Adrenal gland (tissue), 9 donors: ENCODE measurements at regions not wholly inside any gene's neighbourhood (a gene's known extent, or its start where the extent isn't known, plus 50 kb on each side); places are given as distances from the start of the nearest gene placed in this dataset.

Experiments used
- DNase-seq, 7 donors: peaks; one replicate each; pipeline ENCODE4 v3.0.0-alpha.2; 2019 to 2020
- H3K27ac ChIP-seq, 5 donors: fragments of 200-600 bp; sonication (generic) in 4 of 5; 1 replicate in 3 of 5; 2 replicates in 2 of 5; pipeline versions ENCODE4 v1.5.1 to v1.8.0; 2016 to 2020; ENCODE audit warnings: mild to moderate bottlenecking in 1 of 5
- H3K27me3 ChIP-seq: fragments of 200-600 bp; 2 replicates; pipeline ENCODE4 v1.8.0; 2021
- H3K36me3 ChIP-seq, 2 donors: fragments of 200-600 bp; replicated peaks in 1 of 2; 1 replicate in 1 of 2; 2 replicates in 1 of 2; pipeline versions ENCODE4 v1.5.1 to v1.8.0; 2018 to 2022
- H3K4me1 ChIP-seq, 2 donors: fragments of 200-600 bp; replicated peaks in 1 of 2; 1 replicate in 1 of 2; 2 replicates in 1 of 2; pipeline versions ENCODE4 v1.5.1 to v1.8.0; 2018 to 2021
- H3K4me3 ChIP-seq, 4 donors: fragments of 200-600 bp; sonication (generic) in 3 of 4; one replicate each; pipeline ENCODE4 v1.5.1; 2016 to 2018
- H3K9me3 ChIP-seq, 3 donors: fragments of 200-600 bp; sonication (generic) in 1 of 3; replicated peaks in 1 of 3; 1 replicate in 2 of 3; 2 replicates in 1 of 3; pipeline versions ENCODE4 v1.5.1 to v1.8.0; 2016 to 2021
- POLR2A ChIP-seq, 2 donors: fragments of 450-650 bp; IDR thresholded peaks; one replicate each; pipeline ENCODE4 v1.6.1; 2017; ENCODE audit warnings: antibody characterized with exemption in 2 of 2, mild to moderate bottlenecking in 2 of 2, moderate library complexity in 1 of 2
- WGBS, 4 donors: extraction: QIAGEN DNeasy Blood & Tissue Kit in 2 of 4; methylation state at CpG; one replicate each; pipeline versions ENCODE4 v1.1.5 to v1.1.7; 2013 to 2017; 5-methylcytosine and 5-hydroxymethylcytosine counted together
- intact Hi-C, 2 donors: fragments of 100-400 bp; cut with DNase I; formaldehyde crosslinking; loops; one replicate each; pipeline versions ENCODE4 v1.14.1 to v1.15.0; 2022 to 2023
- TF ChIP-seq, protein P1 (sequence below), 6 experiments: fragments of 450-650 bp in 4 of 6; fragments of 200-600 bp in 2 of 6; sonication (generic) in 1 of 6; IDR thresholded peaks; 1 replicate in 5 of 6; 2 replicates in 1 of 6; pipeline versions ENCODE4 v1.5.1 to v1.8.0; 2016 to 2021; ENCODE audit warnings: antibody characterized with exemption in 6 of 6, mild to moderate bottlenecking in 2 of 6, moderate library complexity in 1 of 6
- donor health status: healthy with polysubstance abuse.
- donor health status: Bipolar disorder and iron deficiency.
- donor health status: DM: yes; HTN: yes; CAD: no.
- donor health status: DM: no; HTN: no; CAD: no.
- donor health status: DM: no; HTN: no; CAD: no.

DNA sequence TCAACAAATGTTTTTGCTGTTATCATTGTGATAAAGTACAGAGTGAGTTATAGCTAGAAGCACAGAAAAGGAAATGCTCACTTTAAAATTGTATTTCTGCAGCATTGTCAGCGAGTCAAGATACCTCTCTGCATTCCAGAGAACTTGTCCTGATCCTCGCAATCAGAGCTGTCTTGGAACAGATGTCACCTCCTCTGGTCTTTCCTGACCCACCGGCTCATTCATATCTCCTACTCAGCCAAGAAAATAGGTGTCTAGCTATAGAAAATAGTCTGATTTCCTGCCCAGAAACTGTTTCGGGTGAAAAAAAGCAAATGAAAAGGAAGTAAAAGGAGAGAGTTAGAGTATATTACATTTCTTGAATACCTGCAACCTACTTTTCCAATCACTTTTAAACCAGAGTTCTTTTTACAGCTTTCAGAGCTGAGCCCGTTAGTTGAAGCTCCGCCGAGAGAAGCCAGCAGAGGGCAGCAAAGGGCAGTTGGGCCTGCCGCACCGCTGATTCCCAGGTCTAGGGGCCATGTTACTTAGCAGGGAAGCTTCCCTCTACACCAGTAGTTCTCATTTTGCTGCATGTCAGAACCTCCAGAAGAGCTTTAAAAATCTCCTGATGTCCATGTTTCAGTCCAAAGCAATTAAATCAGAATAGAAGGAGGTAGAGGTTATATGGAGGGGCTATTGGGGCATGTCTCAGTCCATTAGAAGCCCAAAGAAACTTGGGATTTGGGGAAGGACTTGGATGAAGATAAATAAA lies 185.7 kb upstream of the THRB start:
- no peaks in the 10 kb centered on the region for H3K36me3 ChIP-seq
- intact Hi-C loops, result no loop called here
- no peaks in the 10 kb centered on the region for H3K27me3 ChIP-seq
- no peak overlapping the region for H3K27ac ChIP-seq
- TF ChIP-seq, protein P1, sequence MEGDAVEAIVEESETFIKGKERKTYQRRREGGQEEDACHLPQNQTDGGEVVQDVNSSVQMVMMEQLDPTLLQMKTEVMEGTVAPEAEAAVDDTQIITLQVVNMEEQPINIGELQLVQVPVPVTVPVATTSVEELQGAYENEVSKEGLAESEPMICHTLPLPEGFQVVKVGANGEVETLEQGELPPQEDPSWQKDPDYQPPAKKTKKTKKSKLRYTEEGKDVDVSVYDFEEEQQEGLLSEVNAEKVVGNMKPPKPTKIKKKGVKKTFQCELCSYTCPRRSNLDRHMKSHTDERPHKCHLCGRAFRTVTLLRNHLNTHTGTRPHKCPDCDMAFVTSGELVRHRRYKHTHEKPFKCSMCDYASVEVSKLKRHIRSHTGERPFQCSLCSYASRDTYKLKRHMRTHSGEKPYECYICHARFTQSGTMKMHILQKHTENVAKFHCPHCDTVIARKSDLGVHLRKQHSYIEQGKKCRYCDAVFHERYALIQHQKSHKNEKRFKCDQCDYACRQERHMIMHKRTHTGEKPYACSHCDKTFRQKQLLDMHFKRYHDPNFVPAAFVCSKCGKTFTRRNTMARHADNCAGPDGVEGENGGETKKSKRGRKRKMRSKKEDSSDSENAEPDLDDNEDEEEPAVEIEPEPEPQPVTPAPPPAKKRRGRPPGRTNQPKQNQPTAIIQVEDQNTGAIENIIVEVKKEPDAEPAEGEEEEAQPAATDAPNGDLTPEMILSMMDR (IDR thresholded peaks at IDR 0.05), result peak; percentile 50 to 85 (median 60)
- TF ChIP-seq POLR2A (IDR thresholded peaks at IDR 0.05), result no peak
- 24 to 28% (median 26%) methylated on average over 9 of the region's 9 CpGs for WGBS, 4 donors
- H3K4me1 ChIP-seq, result no peaks in the 10 kb centered on the region
- no peaks in the 10 kb centered on the region for H3K9me3 ChIP-seq
- peak; percentile 46 to 83 (median 72) for DNase-seq
- no peak overlapping the region for H3K4me3 ChIP-seq

DNA sequence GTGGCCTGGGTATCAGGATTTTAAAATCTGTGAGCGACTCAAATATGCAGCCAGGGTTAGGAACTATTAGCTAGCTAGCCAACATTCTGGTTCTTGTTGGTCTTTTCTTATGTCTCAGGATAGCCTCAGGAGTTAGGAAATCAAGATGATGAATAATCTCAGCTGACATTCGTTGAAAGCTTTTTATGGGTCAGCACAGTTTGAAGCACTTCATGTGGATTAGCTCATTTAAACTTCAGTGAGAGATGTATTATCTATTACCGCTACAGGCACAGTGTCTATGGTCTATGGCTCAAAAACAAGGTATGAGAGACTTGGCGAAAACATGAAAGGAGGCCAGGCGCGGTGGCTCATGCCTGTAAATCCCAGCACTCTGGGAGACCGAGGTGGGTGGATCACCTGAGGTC lies 187.5 kb upstream of the THRB start:
- no peak overlapping the region for H3K27ac ChIP-seq
- intact Hi-C loops, result no loop called here
- no peaks in the 10 kb centered on the region for H3K4me1 ChIP-seq
- no peak for DNase-seq
- H3K4me3 ChIP-seq, result no peak overlapping the region
- TF ChIP-seq, protein P1 (IDR thresholded peaks at IDR 0.05), result no peak
- no peak for TF ChIP-seq POLR2A (IDR thresholded peaks at IDR 0.05)
- no peaks in the 10 kb centered on the region for H3K36me3 ChIP-seq
- H3K9me3 ChIP-seq, result no peaks in the 10 kb centered on the region
- 91 to 94% (median 93%) methylated on average over 7 of the region's 7 CpGs for WGBS, 4 donors
- no peaks in the 10 kb centered on the region for H3K27me3 ChIP-seq

DNA sequence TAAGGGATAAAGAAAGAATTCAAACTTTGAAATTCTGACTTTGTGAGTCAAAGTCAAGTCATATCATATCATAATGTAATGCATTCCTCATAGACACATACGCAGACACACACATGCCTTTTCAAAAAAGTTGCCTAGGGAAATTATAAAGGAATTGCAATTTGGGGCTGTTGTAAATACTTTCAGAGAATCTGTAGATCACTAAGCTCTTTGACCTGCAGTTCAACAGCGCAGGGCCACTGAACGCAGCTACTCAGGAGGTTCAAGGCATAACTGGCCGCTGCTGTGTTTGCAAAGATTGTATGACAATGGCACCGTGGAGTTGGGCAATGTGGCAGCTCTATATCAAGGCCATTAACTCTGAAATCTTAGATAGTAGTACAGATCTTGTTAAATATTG lies 188.4 kb upstream of the THRB start:
- H3K27me3 ChIP-seq, result no peaks in the 10 kb centered on the region
- no peak overlapping the region for H3K4me3 ChIP-seq
- no peaks in the 10 kb centered on the region for H3K36me3 ChIP-seq
- no peaks in the 10 kb centered on the region for H3K4me1 ChIP-seq
- TF ChIP-seq, protein P1 (IDR thresholded peaks at IDR 0.05), result no peak
- TF ChIP-seq POLR2A (IDR thresholded peaks at IDR 0.05), result no peak
- WGBS, 4 donors, result 71 to 81% (median 77%) methylated on average over 5 of the region's 5 CpGs
- H3K9me3 ChIP-seq, result no peaks in the 10 kb centered on the region
- intact Hi-C loops, result no loop called here
- no peak overlapping the region for H3K27ac ChIP-seq
- peak in 1 of 7 donors; percentile 16 for DNase-seq

DNA sequence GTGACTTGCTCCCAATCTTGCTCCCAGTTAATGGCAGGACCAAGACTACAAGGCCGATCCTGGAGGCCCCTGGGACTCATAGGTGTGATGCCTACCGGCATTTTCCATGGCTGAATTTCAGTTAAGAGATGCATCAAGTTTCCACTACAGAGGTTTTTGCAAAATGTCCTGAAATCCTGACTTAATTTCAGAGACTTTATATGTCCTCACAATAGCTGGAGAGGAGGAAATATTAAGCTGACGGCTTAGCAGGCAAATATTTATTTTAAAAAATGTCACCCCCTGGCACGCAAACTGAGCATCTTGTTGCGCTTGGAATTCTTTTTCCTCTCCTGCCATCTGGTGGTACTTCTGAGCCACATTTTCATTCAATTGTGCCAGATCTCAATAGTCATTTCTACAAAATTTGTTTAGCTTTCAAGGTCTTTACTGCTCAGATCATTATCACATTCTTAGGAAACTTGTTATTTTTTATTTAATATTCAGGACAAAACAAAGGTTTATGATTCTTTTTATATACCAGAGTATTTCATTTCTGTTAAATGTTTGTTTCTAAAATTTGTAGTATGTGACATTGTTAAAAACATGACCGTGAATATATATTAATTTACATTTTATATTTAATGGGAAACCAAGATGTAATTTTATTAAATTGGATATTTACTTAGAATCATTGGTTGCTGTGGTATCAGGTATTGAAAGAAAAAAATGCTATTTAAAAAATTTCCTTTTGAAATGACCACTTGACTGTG lies 189.2 kb upstream of the THRB start:
- intact Hi-C loops, result no loop called here
- WGBS, 4 donors, result 26 to 35% (median 28%) methylated on average over 6 of the region's 6 CpGs
- Histone ChIP-seq H3K27me3 (no peaks in the 10 kb centered on the region), H3K4me1 (no peaks in the 10 kb centered on the region), H3K4me3 (no peak overlapping the region), H3K36me3 (no peaks in the 10 kb centered on the region), H3K27ac (no peak overlapping the region), H3K9me3 (no peaks in the 10 kb centered on the region)
- peak in 4 of 7 donors; percentile 20 to 35 (median 28) for DNase-seq
- TF ChIP-seq, protein P1 (IDR thresholded peaks at IDR 0.05), result peak; percentile 36 to 69 (median 62)
- no peak for TF ChIP-seq POLR2A (IDR thresholded peaks at IDR 0.05)
